Bronchial epithelial cell (primary cell): ENCODE measurements at regions not wholly inside any gene's neighbourhood (a gene's known extent, or its start where the extent isn't known, plus 50 kb on each side); places are given as distances from the start of the nearest gene placed in this dataset.

Experiments
- DNase-seq: peaks from one replicate; pipeline ENCODE4 v3.0.0-alpha.2; 2010; ENCODE audit warnings: low read depth
- FAIRE-seq: peaks from 2 replicates; lab custom pipeline; 2011; peaks lifted over from hg19 to GRCh38; lab: Jason Lieb, UNC
- H3K27me3 ChIP-seq: 2 replicates; pipeline ENCODE4 v1.5.1; 2011; ENCODE audit warnings: low read length; ENCODE audit not compliant: control insufficient read depth, insufficient read depth
- H3K36me3 ChIP-seq: 2 replicates; pipeline ENCODE4 v1.5.1; 2011; ENCODE audit warnings: low read length; ENCODE audit not compliant: control insufficient read depth, insufficient read depth
- H3K4me3 ChIP-seq: 2 replicates; pipeline ENCODE4 v1.5.1; 2011; ENCODE audit warnings: mild to moderate bottlenecking, low read depth, low read length, control low read depth
- CTCF ChIP-seq: IDR thresholded peaks from 2 replicates; pipeline ENCODE4 v1.5.1; 2011; ENCODE audit warnings: mild to moderate bottlenecking, moderate library complexity, low read length, control low read depth, inconsistent platforms; ENCODE audit not compliant: insufficient read depth, severe bottlenecking

DNA sequence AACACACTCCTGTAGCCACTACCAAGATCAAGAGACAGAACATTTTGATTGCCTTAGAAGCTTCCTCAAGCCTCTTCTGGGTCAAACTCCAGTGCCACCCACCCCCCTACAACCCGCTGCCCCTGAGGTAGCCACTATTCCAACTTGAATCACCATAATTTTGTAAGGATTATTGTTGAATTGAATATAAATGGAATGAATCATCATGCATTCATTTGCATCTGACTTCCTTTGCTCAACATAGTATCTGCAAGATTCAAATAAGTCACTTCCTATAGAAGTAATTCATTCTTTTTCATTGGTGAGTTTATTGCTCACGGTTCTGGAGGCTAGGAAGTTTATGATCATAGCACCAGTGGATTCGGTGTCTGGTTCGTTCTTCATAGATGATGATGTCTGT lies 364.2 kb downstream of the SLITRK2 start:
- no peaks in the 10 kb centered on the region for H3K27me3 ChIP-seq
- DNase-seq (no peak), FAIRE-seq (no peak)
- TF ChIP-seq CTCF, result no peak
- H3K4me3 ChIP-seq, result no peak overlapping the region
- H3K36me3 ChIP-seq, result no peaks in the 10 kb centered on the region

DNA sequence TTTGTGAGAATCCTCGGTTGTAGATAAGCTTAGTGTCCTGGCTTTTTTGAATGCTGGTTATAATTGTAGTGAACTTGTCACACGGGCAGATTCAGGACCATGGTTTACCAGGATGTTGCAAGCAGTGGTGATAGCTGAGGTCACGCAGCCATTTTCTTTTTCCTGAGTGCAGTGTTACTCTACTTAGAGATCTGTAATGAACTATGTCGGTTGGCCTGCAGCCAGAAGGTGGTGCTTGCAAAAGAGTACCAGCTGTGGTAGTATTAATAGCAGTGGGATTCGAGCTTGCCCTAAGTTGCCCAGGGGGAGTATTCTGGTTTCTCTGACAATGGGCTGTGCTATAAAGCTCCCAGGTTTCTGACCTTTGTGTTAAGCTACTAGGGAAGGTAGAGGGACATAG lies 368.9 kb downstream of the SLITRK2 start:
- FAIRE-seq, result no peak
- TF ChIP-seq CTCF, result no peak
- Histone ChIP-seq H3K4me3 (no peak overlapping the region), H3K36me3 (no peaks in the 10 kb centered on the region), H3K27me3 (no peaks in the 10 kb centered on the region)
- no peak for DNase-seq

DNA sequence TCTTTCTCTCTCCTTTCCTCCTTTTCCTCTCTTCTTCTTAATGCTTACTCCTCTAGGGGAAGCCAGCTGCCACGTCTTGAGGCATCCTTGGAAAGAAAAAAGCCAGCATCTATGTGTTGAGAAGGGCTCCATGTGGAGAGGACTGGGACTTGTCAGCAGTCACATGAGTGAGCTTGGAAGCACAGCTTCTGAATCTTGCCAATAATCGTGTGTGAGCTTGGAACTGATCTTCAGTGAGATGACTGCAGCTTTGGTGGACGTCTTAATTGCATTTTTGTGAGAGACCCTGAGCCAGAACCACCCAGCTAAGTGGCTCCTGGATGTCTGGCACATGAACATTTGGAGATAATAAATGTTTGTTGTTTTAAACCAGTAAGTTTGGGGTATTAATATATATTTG lies 371.7 kb downstream of the SLITRK2 start:
- FAIRE-seq (no peak), DNase-seq (no peak)
- Histone ChIP-seq H3K36me3 (no peaks in the 10 kb centered on the region), H3K27me3 (no peaks in the 10 kb centered on the region), H3K4me3 (no peak overlapping the region)
- TF ChIP-seq CTCF, result no peak

GRCh38 chrX:146208821-146209220 lies 391.2 kb downstream of the SLITRK2 start:
- H3K36me3 ChIP-seq, result no peaks in the 10 kb centered on the region
- H3K4me3 ChIP-seq, result no peak overlapping the region
- H3K27me3 ChIP-seq, result no peaks in the 10 kb centered on the region
- FAIRE-seq (no peak), DNase-seq (no peak)
- TF ChIP-seq CTCF, result no peak

GRCh38 chrX:146224442-146224841 lies 406.8 kb downstream of the SLITRK2 start:
- H3K27me3 ChIP-seq, result no peaks in the 10 kb centered on the region
- H3K36me3 ChIP-seq, result no peaks in the 10 kb centered on the region
- no peak for DNase-seq
- TF ChIP-seq CTCF, result no peak
- no peak for FAIRE-seq
- H3K4me3 ChIP-seq, result no peak overlapping the region

GRCh38 chrX:146238173-146238572 lies 420.5 kb downstream of the SLITRK2 start:
- Histone ChIP-seq H3K36me3 (no peaks in the 10 kb centered on the region), H3K27me3 (no peaks in the 10 kb centered on the region), H3K4me3 (no peak overlapping the region)
- DNase-seq, result peak; percentile 0
- no peak for TF ChIP-seq CTCF
- no peak for FAIRE-seq
